GM19328 (cell line): ENCODE measurements at regions not wholly inside any gene's neighbourhood (a gene's known extent, or its start where the extent isn't known, plus 50 kb on each side); places are given as distances from the start of the nearest gene placed in this dataset.
"Not testable (repeated sequence)": the region's sequence is repeated elsewhere in the genome, so short reads cannot be mapped to it uniquely, and the experiment has no call there.

Experiments
- ATAC-seq: cut with Tn5 transposase; IDR thresholded peaks from one replicate; pipeline ENCODE4 v1.9.1; 2021; ENCODE audit warnings: mild to moderate bottlenecking, moderate library complexity; ENCODE audit not compliant: unreplicated experiment

GRCh38 chr5:53160895-53161294, 51.3 kb upstream of the MOCS2 start:
- ATAC-seq, result no peak

GRCh38 chr5:53161876-53162275, 52.3 kb upstream of the MOCS2 start:
- no peak for ATAC-seq

- no peak for ATAC-seq
These were observed 55.1 kb upstream of the MOCS2 start for GRCh38 chr5:53164478-53165165.

- ATAC-seq, result no peak
These were observed 56.0 kb upstream of the MOCS2 start for GRCh38 chr5:53165431-53166182.

GRCh38 chr5:53166183-53166495, 56.6 kb upstream of the MOCS2 start:
- ATAC-seq, result no peak

- no peak for ATAC-seq
These were observed 58.3 kb upstream of the MOCS2 start for GRCh38 chr5:53167836-53168235.

- no peak for ATAC-seq
These were observed 60.4 kb upstream of the MOCS2 start for GRCh38 chr5:53169933-53170332.

GRCh38 chr5:53170746-53171349, 61.3 kb upstream of the MOCS2 start:
- ATAC-seq, result no peak

GRCh38 chr5:53172073-53172472, 62.5 kb upstream of the MOCS2 start:
- ATAC-seq, result not testable (repeated sequence)

GRCh38 chr5:53172630-53173029, 63.1 kb upstream of the MOCS2 start:
- no peak for ATAC-seq

- no peak for ATAC-seq
These were observed 63.5 kb upstream of the MOCS2 start for GRCh38 chr5:53173083-53173482.

GRCh38 chr5:53178830-53179229, 69.3 kb upstream of the MOCS2 start:
- ATAC-seq, result no peak

- ATAC-seq, result no peak
These were observed 70.1 kb upstream of the MOCS2 start for GRCh38 chr5:53179691-53180090.

GRCh38 chr5:53180538-53180937, 71.0 kb upstream of the MOCS2 start:
- no peak for ATAC-seq

GRCh38 chr5:53180991-53181390, 71.4 kb upstream of the MOCS2 start:
- ATAC-seq, result no peak

- ATAC-seq, result no peak
These were observed 74.3 kb upstream of the MOCS2 start for GRCh38 chr5:53183880-53184279.

GRCh38 chr5:53191548-53192165, 82.1 kb upstream of the MOCS2 start:
- ATAC-seq, result no peak

- no peak for ATAC-seq
These were observed 84.5 kb upstream of the MOCS2 start for GRCh38 chr5:53194086-53194485.

- ATAC-seq, result no peak
These were observed 90.3 kb upstream of the MOCS2 start for GRCh38 chr5:53199882-53200281.

- ATAC-seq, result no peak
These were observed 90.7 kb upstream of the MOCS2 start for GRCh38 chr5:53200306-53200705.

GRCh38 chr5:53201746-53202145, 92.2 kb upstream of the MOCS2 start:
- ATAC-seq, result no peak

GRCh38 chr5:53206562-53206961, 97.0 kb upstream of the MOCS2 start:
- no peak for ATAC-seq
